Nephron (organoid): ENCODE measurements at regions not wholly inside any gene's neighbourhood (a gene's known extent, or its start where the extent isn't known, plus 50 kb on each side); places are given as distances from the start of the nearest gene placed in this dataset.

ENCODE experiments used
- H3K27ac Mint-ChIP-seq, 3 experiments: 2 replicates each; pipeline ENCODE4 v1.8.0; 2020; ENCODE audit warnings: mixed read lengths in 3 of 3, mild to moderate bottlenecking in 2 of 3, moderate library complexity in 1 of 3
- H3K27me3 Mint-ChIP-seq: 2 replicates; pipeline ENCODE4 v1.8.0; 2021; ENCODE audit warnings: low read depth, mild to moderate bottlenecking, moderate library complexity, mixed read lengths
- H3K36me3 Mint-ChIP-seq: 2 replicates; pipeline ENCODE4 v1.8.0; 2020; ENCODE audit warnings: low read depth, mixed read lengths
- H3K4me1 Mint-ChIP-seq: 2 replicates; pipeline ENCODE4 v1.8.0; 2020; ENCODE audit warnings: mixed read lengths
- H3K4me3 Mint-ChIP-seq, 3 experiments: 2 replicates each; pipeline ENCODE4 v1.8.0; 2020; ENCODE audit warnings: mild to moderate bottlenecking in 3 of 3, mixed read lengths in 3 of 3, moderate library complexity in 2 of 3
- H3K9me3 Mint-ChIP-seq: 2 replicates; pipeline ENCODE4 v1.8.0; 2020; ENCODE audit warnings: mixed read lengths
- CTCF ChIP-seq, 3 experiments: fragments of 200-600 bp; sonication (generic); IDR thresholded peaks; one replicate each; pipeline ENCODE4 v1.5.0; 2021; ENCODE audit warnings: antibody characterized with exemption in 3 of 3; ENCODE audit not compliant: unreplicated experiment in 3 of 3

- Mint-ChIP-seq H3K27me3 (no peaks in the 10 kb centered on the region), H3K4me1 (peaks cover 21% of the 10 kb centered on the region), H3K4me3 (peak overlapping the region in 1 of 3 experiments; percentile 47), H3K27ac (peak overlapping the region; percentile 43 to 80 (median 65)), H3K9me3 (peaks cover 9% of the 10 kb centered on the region), H3K36me3 (no peaks in the 10 kb centered on the region)
- TF ChIP-seq CTCF (IDR thresholded peaks at IDR 0.05; ENCODE audit: unreplicated experiment in 3 of 3) = no peak
Measured at GRCh38 chr2:173555833-173556232, 201.2 kb downstream of the CDCA7 start.

- peak overlapping the region; percentile 14 to 47 (median 47) for H3K4me3 Mint-ChIP-seq
- peaks cover 8% of the 10 kb centered on the region for H3K9me3 Mint-ChIP-seq
- peaks cover 3% of the 10 kb centered on the region for H3K36me3 Mint-ChIP-seq
- peaks cover 21% of the 10 kb centered on the region for H3K4me1 Mint-ChIP-seq
- no peaks in the 10 kb centered on the region for H3K27me3 Mint-ChIP-seq
- TF ChIP-seq CTCF (IDR thresholded peaks at IDR 0.05; ENCODE audit: unreplicated experiment in 3 of 3) = no peak
- peak overlapping the region; percentile 43 to 80 (median 65) for H3K27ac Mint-ChIP-seq
Measured at GRCh38 chr2:173556816-173557215, 202.1 kb downstream of the CDCA7 start.

- Mint-ChIP-seq H3K36me3 (peaks cover 3% of the 10 kb centered on the region), H3K27ac (no peak overlapping the region), H3K4me1 (peaks cover 21% of the 10 kb centered on the region), H3K27me3 (no peaks in the 10 kb centered on the region), H3K9me3 (peaks cover 9% of the 10 kb centered on the region), H3K4me3 (no peak overlapping the region)
- TF ChIP-seq CTCF (IDR thresholded peaks at IDR 0.05; ENCODE audit: unreplicated experiment in 3 of 3) = no peak
Measured at GRCh38 chr2:173557497-173557896, 202.8 kb downstream of the CDCA7 start.

GRCh38 chr2:173567493-173567892, 212.8 kb downstream of the CDCA7 start:
- TF ChIP-seq CTCF (IDR thresholded peaks at IDR 0.05; ENCODE audit: unreplicated experiment in 3 of 3) = no peak
- Mint-ChIP-seq H3K36me3 (no peaks in the 10 kb centered on the region), H3K4me1 (peaks cover 22% of the 10 kb centered on the region), H3K27me3 (peaks cover 3% of the 10 kb centered on the region), H3K4me3 (no peak overlapping the region), H3K9me3 (peaks cover 18% of the 10 kb centered on the region), H3K27ac (no peak overlapping the region)

- H3K4me1 Mint-ChIP-seq = peaks cover 26% of the 10 kb centered on the region
- no peak overlapping the region for H3K4me3 Mint-ChIP-seq
- H3K27me3 Mint-ChIP-seq = peaks cover 3% of the 10 kb centered on the region
- H3K36me3 Mint-ChIP-seq = no peaks in the 10 kb centered on the region
- peaks cover 12% of the 10 kb centered on the region for H3K9me3 Mint-ChIP-seq
- H3K27ac Mint-ChIP-seq = no peak overlapping the region
- TF ChIP-seq CTCF (IDR thresholded peaks at IDR 0.05; ENCODE audit: unreplicated experiment in 3 of 3) = no peak
Measured at GRCh38 chr2:173568054-173568453, 213.4 kb downstream of the CDCA7 start.

- Mint-ChIP-seq H3K4me3 (peak overlapping the region; percentile 9 to 26 (median 11)), H3K9me3 (peaks cover 7% of the 10 kb centered on the region), H3K36me3 (no peaks in the 10 kb centered on the region), H3K27ac (peak overlapping the region; percentile 21 to 54 (median 31)), H3K4me1 (peaks cover 26% of the 10 kb centered on the region), H3K27me3 (no peaks in the 10 kb centered on the region)
- peak; percentile 35 to 45 (median 36) for TF ChIP-seq CTCF (IDR thresholded peaks at IDR 0.05; ENCODE audit: unreplicated experiment in 3 of 3)
Measured at GRCh38 chr2:173571021-173571821, 216.5 kb downstream of the CDCA7 start.
